A549 (cell line): ENCODE measurements at regions not wholly inside any gene's neighbourhood (a gene's known extent, or its start where the extent isn't known, plus 50 kb on each side); places are given as distances from the start of the nearest gene placed in this dataset.

Experiments
- ATAC-seq, 2 experiments: fragments of 200-7000 bp in 1 of 2; fragments of >200 bp in 1 of 2; cut with Nextera tagmentation in 1 of 2; cut with Tn5 transposase in 1 of 2; 3 replicates each; pipeline versions ENCODE4 v1.8.0 to v1.9.1; 2018 to 2020; ENCODE audit warnings: mild to moderate bottlenecking in 1 of 2, moderate library complexity in 1 of 2
- CTCF ChIA-PET: fragments of 300-600 bp; sonication (Branson Sonifier 250); formaldehyde crosslinking; extraction: SDS; loops from one replicate; lab custom pipeline; 2021; ENCODE audit warnings: antibody characterized with exemption, inconsistent platforms; lab: Yijun Ruan, JAX
- POLR2A ChIA-PET: fragments of 350-600 bp; formaldehyde crosslinking; extraction: SDS; loops from one replicate; lab custom pipeline; 2021; ENCODE audit warnings: antibody characterized with exemption, inconsistent platforms; lab: Yijun Ruan, JAX
- DNase-seq, 2 experiments: peaks; one replicate each; pipeline versions ENCODE4 v3.0.0 to v3.0.0-alpha.2; 2011 to 2016; ENCODE audit warnings: low read depth in 1 of 2, low spot score in 1 of 2
- FAIRE-seq: peaks from 2 replicates; lab custom pipeline; 2011; peaks lifted over from hg19 to GRCh38; lab: Jason Lieb, UNC
- H3K27ac ChIP-seq, 2 experiments: fragments of >200 bp; sonication (Bioruptor Twin); formaldehyde crosslinking; 3 replicates each; pipeline ENCODE4 v1.5.1; 2016 to 2017
- H3K4me1 ChIP-seq: fragments of >200 bp; sonication (Bioruptor Twin); formaldehyde crosslinking; 3 replicates; pipeline ENCODE4 v1.6.1; 2016
- H3K4me2 ChIP-seq: fragments of >200 bp; sonication (Bioruptor Twin); formaldehyde crosslinking; 3 replicates; pipeline ENCODE4 v1.6.1; 2016
- H3K4me3 ChIP-seq: fragments of >200 bp; sonication (Bioruptor Twin); formaldehyde crosslinking; 3 replicates; pipeline ENCODE4 v1.5.1; 2016
- H3K9me3 ChIP-seq: fragments of >200 bp; sonication (Bioruptor Twin); formaldehyde crosslinking; 3 replicates; pipeline ENCODE4 v1.6.1; 2016
- BCL3 ChIP-seq: fragments of >200 bp; sonication (Bioruptor Twin); formaldehyde crosslinking; IDR thresholded peaks from 3 replicates; pipeline ENCODE4 v1.6.1; 2016
- CBX8 ChIP-seq: fragments of 200-600 bp; sonication (generic); IDR thresholded peaks from 2 replicates; pipeline ENCODE4 v1.6.1; 2016
- CEBPB ChIP-seq, 2 experiments: fragments of >200 bp in 1 of 2; sonication (Bioruptor Twin) in 1 of 2; formaldehyde crosslinking in 1 of 2; IDR thresholded peaks; 2 replicates each; pipeline ENCODE4 v1.6.1; 2012 to 2016
- CHD2 ChIP-seq: fragments of 150-350 bp; IDR thresholded peaks from 2 replicates; pipeline ENCODE4 v1.6.1; 2014; ENCODE audit warnings: low read length; ENCODE audit not compliant: partially characterized antibody
- CHD4 ChIP-seq: fragments of 200-600 bp; sonication (generic); IDR thresholded peaks from 2 replicates; pipeline ENCODE4 v1.6.1; 2016; ENCODE audit warnings: antibody characterized with exemption, mild to moderate bottlenecking, borderline replicate concordance
- E2F6 ChIP-seq: IDR thresholded peaks from 2 replicates; pipeline ENCODE4 v1.6.1; 2012; ENCODE audit warnings: low read depth, borderline replicate concordance
- ELK1 ChIP-seq: fragments of 150-350 bp; IDR thresholded peaks from 2 replicates; pipeline ENCODE4 v1.6.1; 2014; ENCODE audit warnings: low read depth, mild to moderate bottlenecking, low read length
- EP300 ChIP-seq, 2 experiments: fragments of >200 bp; sonication (Bioruptor Twin); formaldehyde crosslinking; IDR thresholded peaks; 2 replicates in 1 of 2; 3 replicates in 1 of 2; pipeline ENCODE4 v1.6.1; 2016 to 2017
- ESRRA ChIP-seq: fragments of 150-350 bp; IDR thresholded peaks from 2 replicates; pipeline ENCODE4 v1.6.1; 2014; ENCODE audit warnings: mild to moderate bottlenecking, low read length, borderline replicate concordance
- FOXS1 ChIP-seq: fragments of 250-450 bp; sonication (Bioruptor Pico); IDR thresholded peaks from 2 replicates; pipeline ENCODE4 v1.5.0; 2020; ENCODE audit warnings: mild to moderate bottlenecking, moderate library complexity
- HMGXB4 ChIP-seq: fragments of 250-450 bp; sonication (Bioruptor Pico); IDR thresholded peaks from 2 replicates; pipeline ENCODE4 v1.5.0; 2021; ENCODE audit warnings: mild to moderate bottlenecking, moderate library complexity, borderline replicate concordance
- HOXB13 ChIP-seq: fragments of 250-450 bp; sonication (Bioruptor Pico); IDR thresholded peaks from 2 replicates; pipeline ENCODE4 v1.5.0; 2020; ENCODE audit warnings: low read depth, mild to moderate bottlenecking, moderate library complexity
- KDM1A ChIP-seq: fragments of 200-600 bp; sonication (generic); IDR thresholded peaks from 2 replicates; pipeline ENCODE4 v1.6.1; 2016; ENCODE audit warnings: low read depth, mild to moderate bottlenecking
- KDM5A ChIP-seq: fragments of 200-600 bp; sonication (generic); IDR thresholded peaks from 2 replicates; pipeline ENCODE4 v1.6.1; 2016; ENCODE audit warnings: antibody characterized with exemption, mild to moderate bottlenecking
- MAZ ChIP-seq: fragments of 150-350 bp; IDR thresholded peaks from 2 replicates; pipeline ENCODE4 v1.6.1; 2014; ENCODE audit warnings: antibody characterized with exemption, low read depth, low read length, borderline replicate concordance
- NR3C1 ChIP-seq: fragments of >200 bp; sonication (Bioruptor Twin); formaldehyde crosslinking; IDR thresholded peaks from 3 replicates; pipeline ENCODE4 v1.6.1; 2017
- POLR2AphosphoS2 ChIP-seq: conservative IDR thresholded peaks from 2 replicates; pipeline ENCODE4 v1.6.1; 2012; ENCODE audit warnings: low read length, improper control_type of control experiment, inconsistent platforms
- RARB ChIP-seq: fragments of 250-450 bp; sonication (Bioruptor Pico); IDR thresholded peaks from 2 replicates; pipeline ENCODE4 v1.8.0; 2021; ENCODE audit warnings: mild to moderate bottlenecking, moderate library complexity
- SREBF2 ChIP-seq: fragments of 450-650 bp; IDR thresholded peaks from 2 replicates; pipeline ENCODE4 v1.6.1; 2014; ENCODE audit warnings: mild to moderate bottlenecking, moderate library complexity
- ZSCAN20 ChIP-seq: fragments of 250-450 bp; sonication (Bioruptor Pico); IDR thresholded peaks from 2 replicates; pipeline ENCODE4 v1.8.0; 2022; ENCODE audit warnings: mild to moderate bottlenecking, moderate library complexity
- WGBS: methylation state at CpG from one replicate; pipeline ENCODE4 v1.1.6; 2017; ENCODE audit errors: missing lambda C conversion rate; 5-methylcytosine and 5-hydroxymethylcytosine counted together

- ChIA-PET POLR2A (no interaction called here), CTCF (interaction anchor here (2.3 kb wide), 1 partner anchor 8 kb away, joined by 10 read pairs; no protein-coding TSS in a partner anchor)
- 28% methylated on average over 9 of the region's 9 CpGs for WGBS
- DNase-seq (no peak), ATAC-seq (no peak), FAIRE-seq (no peak)
- Histone ChIP-seq H3K4me3 (no peak overlapping the region), H3K9me3 (no peaks in the 10 kb centered on the region), H3K4me2 (no peak overlapping the region), H3K27ac (no peak overlapping the region), H3K4me1 (no peaks in the 10 kb centered on the region)
- no peak for TF ChIP-seq CBX8
- no peak for TF ChIP-seq MAZ
- TF ChIP-seq EP300 (IDR thresholded peaks at IDR 0.05): no peak
- TF ChIP-seq RARB (CRISPR knock-in tag): no peak
- no peak for TF ChIP-seq FOXS1 (CRISPR knock-in tag)
- no peak for TF ChIP-seq ZSCAN20 (CRISPR knock-in tag)
- TF ChIP-seq HMGXB4 (CRISPR knock-in tag): no peak
- TF ChIP-seq BCL3: no peak
- no peak for TF ChIP-seq ESRRA
- TF ChIP-seq E2F6: no peak
- TF ChIP-seq KDM5A: no peak
- no peak for TF ChIP-seq CHD2
- no peak for TF ChIP-seq POLR2AphosphoS2
- TF ChIP-seq HOXB13 (CRISPR knock-in tag): no peak
- no peak for TF ChIP-seq NR3C1
- TF ChIP-seq ELK1: no peak
- TF ChIP-seq CHD4: no peak
- no peak for TF ChIP-seq KDM1A
Observed at GRCh38 chr21:28754127-28754611, 238.5 kb downstream of the LTN1 start.

GRCh38 chr21:28752131-28752530, 240.5 kb downstream of the LTN1 start:
- TF ChIP-seq SREBF2: no peak
- no peak for TF ChIP-seq CEBPB (IDR thresholded peaks at IDR 0.05)
- H3K4me3 ChIP-seq: no peak overlapping the region
- no peak for DNase-seq
- no peaks in the 10 kb centered on the region for H3K4me1 ChIP-seq
- H3K27ac ChIP-seq: no peak overlapping the region
- WGBS: 21% methylated on average over 2 of the region's 2 CpGs
- ChIA-PET CTCF (interaction anchor here (0.8 to 1.1 kb wide), 2 partner anchors 188 to 1902 kb away, joined by 3 to 4 read pairs; no protein-coding TSS in a partner anchor), POLR2A (no interaction called here)
- no peak for ATAC-seq
- no peak overlapping the region for H3K4me2 ChIP-seq
- no peaks in the 10 kb centered on the region for H3K9me3 ChIP-seq
- no peak for FAIRE-seq
